EL (cell line): ENCODE measurements at regions not wholly inside any gene's neighbourhood (a gene's known extent, or its start where the extent isn't known, plus 50 kb on each side); places are given as distances from the start of the nearest gene placed in this dataset.
"Not testable (repeated sequence)": the region's sequence is repeated elsewhere in the genome, so short reads cannot be mapped to it uniquely, and the experiment has no call there.

Experiments
- DNase-seq: peaks from one replicate; pipeline ENCODE4 v3.0.0-alpha.2; 2016

- no peak for DNase-seq
Measured at GRCh38 chr15:60275624-60276023, 122.2 kb downstream of the ANXA2 start.

- DNase-seq: no peak
Measured at GRCh38 chr15:60278879-60279278, 118.9 kb downstream of the ANXA2 start.

GRCh38 chr15:60280259-60280658, 117.5 kb downstream of the ANXA2 start:
- DNase-seq: no peak

GRCh38 chr15:60283936-60284335, 113.8 kb downstream of the ANXA2 start:
- DNase-seq: no peak

- not testable (repeated sequence) for DNase-seq
Measured at GRCh38 chr15:60295901-60296300, 101.9 kb downstream of the ANXA2 start.

- no peak for DNase-seq
Measured at GRCh38 chr15:60297047-60297446, 100.7 kb downstream of the ANXA2 start.
